Chondrocyte (in vitro differentiated cells): ENCODE measurements at regions not wholly inside any gene's neighbourhood (a gene's known extent, or its start where the extent isn't known, plus 50 kb on each side); places are given as distances from the start of the nearest gene placed in this dataset.

ENCODE experiments used
- DNase-seq: peaks from one replicate; pipeline ENCODE4 v3.0.0; 2021; ENCODE audit warnings: mixed read lengths, low spot score
- H3K27ac Mint-ChIP-seq: one replicate; pipeline ENCODE4 v1.8.0; 2021; ENCODE audit warnings: mild to moderate bottlenecking, moderate library complexity, mixed read lengths; ENCODE audit not compliant: unreplicated experiment
- H3K27me3 Mint-ChIP-seq: 2 replicates; pipeline ENCODE4 v1.8.0; 2021; ENCODE audit warnings: low read depth, mixed read lengths
- H3K36me3 Mint-ChIP-seq: 2 replicates; pipeline ENCODE4 v1.8.0; 2021; ENCODE audit warnings: low read depth, mixed read lengths
- H3K4me1 Mint-ChIP-seq: 2 replicates; pipeline ENCODE4 v1.8.0; 2021; ENCODE audit warnings: low read depth, mild to moderate bottlenecking, mixed read lengths
- H3K4me3 Mint-ChIP-seq: one replicate; pipeline ENCODE4 v1.8.0; 2021; ENCODE audit warnings: mild to moderate bottlenecking, moderate library complexity, mixed read lengths; ENCODE audit not compliant: unreplicated experiment
- H3K9me3 Mint-ChIP-seq: 2 replicates; pipeline ENCODE4 v1.8.0; 2021; ENCODE audit warnings: low read depth, mixed read lengths
- CTCF ChIP-seq: fragments of 200-600 bp; sonication (generic); IDR thresholded peaks from 2 replicates; pipeline ENCODE4 v1.5.0; 2021; ENCODE audit warnings: antibody characterized with exemption, mild to moderate bottlenecking, moderate library complexity

GRCh38 chr16:79336437-79337229 lies 263.9 kb downstream of the MAF start:
- Mint-ChIP-seq H3K4me3 (no peak overlapping the region), H3K36me3 (no peaks in the 10 kb centered on the region), H3K27me3 (peaks cover 4% of the 10 kb centered on the region), H3K27ac (no peak overlapping the region), H3K9me3 (no peaks in the 10 kb centered on the region), H3K4me1 (peaks cover 6% of the 10 kb centered on the region)
- DNase-seq = no peak
- no peak for TF ChIP-seq CTCF

GRCh38 chr16:79334127-79334526 lies 266.4 kb downstream of the MAF start:
- DNase-seq = no peak
- Mint-ChIP-seq H3K36me3 (no peaks in the 10 kb centered on the region), H3K27ac (no peak overlapping the region), H3K9me3 (no peaks in the 10 kb centered on the region), H3K4me3 (no peak overlapping the region), H3K4me1 (peaks cover 6% of the 10 kb centered on the region), H3K27me3 (peaks cover 6% of the 10 kb centered on the region)
- peak; percentile 44 for TF ChIP-seq CTCF

- no peaks in the 10 kb centered on the region for H3K36me3 Mint-ChIP-seq
- H3K9me3 Mint-ChIP-seq = no peaks in the 10 kb centered on the region
- H3K4me1 Mint-ChIP-seq = no peaks in the 10 kb centered on the region
- no peak for DNase-seq
- no peak for TF ChIP-seq CTCF
- H3K27me3 Mint-ChIP-seq = peaks cover 20% of the 10 kb centered on the region
- H3K27ac Mint-ChIP-seq = no peak overlapping the region
- H3K4me3 Mint-ChIP-seq = no peak overlapping the region
Measured at GRCh38 chr16:79331066-79331465, 269.5 kb downstream of the MAF start.

- no peak for DNase-seq
- H3K4me1 Mint-ChIP-seq = no peaks in the 10 kb centered on the region
- H3K9me3 Mint-ChIP-seq = no peaks in the 10 kb centered on the region
- no peak overlapping the region for H3K27ac Mint-ChIP-seq
- no peak for TF ChIP-seq CTCF
- H3K36me3 Mint-ChIP-seq = no peaks in the 10 kb centered on the region
- peaks cover 26% of the 10 kb centered on the region for H3K27me3 Mint-ChIP-seq
- no peak overlapping the region for H3K4me3 Mint-ChIP-seq
Measured at GRCh38 chr16:79329967-79330366, 270.6 kb downstream of the MAF start.

GRCh38 chr16:79329166-79329521 lies 271.4 kb downstream of the MAF start:
- H3K4me1 Mint-ChIP-seq = no peaks in the 10 kb centered on the region
- H3K27me3 Mint-ChIP-seq = peaks cover 34% of the 10 kb centered on the region
- H3K27ac Mint-ChIP-seq = no peak overlapping the region
- no peaks in the 10 kb centered on the region for H3K36me3 Mint-ChIP-seq
- no peak overlapping the region for H3K4me3 Mint-ChIP-seq
- H3K9me3 Mint-ChIP-seq = no peaks in the 10 kb centered on the region
- no peak for DNase-seq
- no peak for TF ChIP-seq CTCF
